Kidney epithelial cell (primary cell): ENCODE measurements at regions not wholly inside any gene's neighbourhood (a gene's known extent, or its start where the extent isn't known, plus 50 kb on each side); places are given as distances from the start of the nearest gene placed in this dataset.
"Not testable (repeated sequence)": the region's sequence is repeated elsewhere in the genome, so short reads cannot be mapped to it uniquely, and the experiment has no call there.

ENCODE experiments used
- DNase-seq: peaks from one replicate; pipeline ENCODE4 v3.0.0-alpha.2; 2010; ENCODE audit warnings: low read depth
- H3K27me3 ChIP-seq: 2 replicates; pipeline ENCODE4 v1.6.0; 2011; ENCODE audit warnings: low read length; ENCODE audit not compliant: control insufficient read depth, insufficient read depth
- H3K36me3 ChIP-seq: 2 replicates; pipeline ENCODE4 v1.5.1; 2011; ENCODE audit warnings: low read length; ENCODE audit not compliant: control insufficient read depth, insufficient read depth
- H3K4me3 ChIP-seq: 2 replicates; pipeline ENCODE4 v1.5.1; 2011; ENCODE audit warnings: low read depth, mild to moderate bottlenecking, control low read depth, low read length
- CTCF ChIP-seq: IDR thresholded peaks from 2 replicates; pipeline ENCODE4 v1.5.1; 2011; ENCODE audit warnings: mild to moderate bottlenecking, moderate library complexity, low read length, control low read depth, inconsistent platforms; ENCODE audit not compliant: insufficient read depth, poor library complexity, severe bottlenecking

- H3K27me3 ChIP-seq: no peaks in the 10 kb centered on the region
- DNase-seq: no peak
- TF ChIP-seq CTCF: no peak
- H3K4me3 ChIP-seq: no peak overlapping the region
- H3K36me3 ChIP-seq: no peaks in the 10 kb centered on the region
Observed at GRCh38 chr5:14025569-14026286, 81.2 kb upstream of the DNAH5 start.

- Histone ChIP-seq H3K4me3 (no peak overlapping the region), H3K36me3 (no peaks in the 10 kb centered on the region), H3K27me3 (no peaks in the 10 kb centered on the region)
- DNase-seq: no peak
- TF ChIP-seq CTCF: no peak
Observed at GRCh38 chr5:14022971-14023370, 78.5 kb upstream of the DNAH5 start.

GRCh38 chr5:14020944-14021343 lies 76.5 kb upstream of the DNAH5 start:
- H3K36me3 ChIP-seq, H3K27me3 ChIP-seq, DNase-seq, H3K4me3 ChIP-seq: not testable (repeated sequence)

GRCh38 chr5:14019768-14020290 lies 75.3 kb upstream of the DNAH5 start:
- no peak for TF ChIP-seq CTCF
- Histone ChIP-seq H3K36me3 (no peaks in the 10 kb centered on the region), H3K27me3 (no peaks in the 10 kb centered on the region)

GRCh38 chr5:14017904-14018303 lies 73.4 kb upstream of the DNAH5 start:
- Histone ChIP-seq H3K36me3 (no peaks in the 10 kb centered on the region), H3K27me3 (no peaks in the 10 kb centered on the region), H3K4me3 (no peak overlapping the region)
- TF ChIP-seq CTCF: no peak
- no peak for DNase-seq

More at GRCh38 chr5:14019768-14020290, 75.3 kb upstream of the DNAH5 start:
- no peak overlapping the region for H3K4me3 ChIP-seq
- DNase-seq: no peak

GRCh38 chr5:14016549-14016948 lies 72.1 kb upstream of the DNAH5 start:
- no peaks in the 10 kb centered on the region for H3K27me3 ChIP-seq
- no peaks in the 10 kb centered on the region for H3K36me3 ChIP-seq
- TF ChIP-seq CTCF: no peak
- H3K4me3 ChIP-seq: no peak overlapping the region
- DNase-seq: no peak
